ENCODE measurements at regions not wholly inside any gene's neighbourhood (a gene's known extent, or its start where the extent isn't known, plus 50 kb on each side); places are given as distances from the start of the nearest gene placed in this dataset.

- DNase-seq, result no peak
- no peaks in the 10 kb centered on the region for H3K9me3 Mint-ChIP-seq (ENCODE audit: unreplicated experiment)
- POLR2A ChIA-PET, result no interaction called here
Observed at GRCh38 chr2:131418625-131419024, 54.7 kb upstream of the RAB6D start.

GRCh38 chr2:131417886-131418285 lies 53.9 kb upstream of the RAB6D start:
- CTCF ChIA-PET, result no interaction called here
- BruUV-seq (replicated peaks), result no TSS peak

More at GRCh38 chr2:131418625-131419024, 54.7 kb upstream of the RAB6D start:
- H3K27me3 ChIP-seq (replicated peaks; ENCODE audit: control insufficient read depth, insufficient read depth, low read length), result no peaks in the 10 kb centered on the region
- Mint-ChIP-seq H3K4me3 (ENCODE audit: unreplicated experiment) (no peak overlapping the region), H3K36me3 (ENCODE audit: insufficient read depth, unreplicated experiment) (no peaks in the 10 kb centered on the region), H3K27ac (ENCODE audit: unreplicated experiment) (no peak overlapping the region), H3K4me1 (ENCODE audit: low read depth, unreplicated experiment) (no peaks in the 10 kb centered on the region), H3K27me3 (ENCODE audit: insufficient read depth, unreplicated experiment) (peaks cover 13% of the 10 kb centered on the region)
- no peak for TF ChIP-seq CTCF (IDR thresholded peaks at IDR 0.05; ENCODE audit: insufficient read depth in 1 of 2, low read depth in 1 of 2, low read length in 1 of 2, severe bottlenecking in 1 of 2, unreplicated experiment in 1 of 2)
- H3K9me3 ChIP-seq, result no peaks in the 10 kb centered on the region
- no TSS peak for BruUV-seq (replicated peaks)
- H3K4me3 ChIP-seq (ENCODE audit: low read depth, low read length), result no peak overlapping the region
- intact Hi-C loops (cut with micrococcal nuclease; ENCODE audit: unreplicated experiment), result no loop called here
- CTCF ChIA-PET, result no interaction called here
- no peaks in the 10 kb centered on the region for H3K36me3 ChIP-seq (ENCODE audit: control insufficient read depth, insufficient read depth, low read length)
- H3K4me1 ChIP-seq, result no peaks in the 10 kb centered on the region

GRCh38 chr2:131413785-131414184 lies 49.8 kb upstream of the RAB6D start:
- ChIA-PET CTCF (interaction anchor here (1.2 to 1.9 kb wide), 2 partner anchors 79 to 259 kb away, joined by 4 to 18 read pairs; no protein-coding TSS in a partner anchor), POLR2A (no interaction called here)
- Histone ChIP-seq H3K27me3 (replicated peaks; ENCODE audit: control insufficient read depth, insufficient read depth, low read length) (no peaks in the 10 kb centered on the region), H3K36me3 (ENCODE audit: control insufficient read depth, insufficient read depth, low read length) (no peaks in the 10 kb centered on the region), H3K9me3 (no peaks in the 10 kb centered on the region), H3K4me1 (no peaks in the 10 kb centered on the region), H3K4me3 (ENCODE audit: low read depth, low read length) (no peak overlapping the region)
- Mint-ChIP-seq H3K36me3 (ENCODE audit: insufficient read depth, unreplicated experiment) (no peaks in the 10 kb centered on the region), H3K27ac (ENCODE audit: unreplicated experiment) (no peak overlapping the region), H3K4me3 (ENCODE audit: unreplicated experiment) (no peak overlapping the region), H3K4me1 (ENCODE audit: low read depth, unreplicated experiment) (no peaks in the 10 kb centered on the region), H3K27me3 (ENCODE audit: insufficient read depth, unreplicated experiment) (peaks cover 16% of the 10 kb centered on the region), H3K9me3 (ENCODE audit: unreplicated experiment) (no peaks in the 10 kb centered on the region)
- intact Hi-C loops (cut with micrococcal nuclease; ENCODE audit: unreplicated experiment), result loop anchor here (1.0 to 5.0 kb wide), 4 partner anchors 79 to 734 kb away; partner anchors contain the start of gene MZT2A
- BruUV-seq (replicated peaks), result no TSS peak
- no peak for DNase-seq
- no peak for TF ChIP-seq CTCF (IDR thresholded peaks at IDR 0.05; ENCODE audit: insufficient read depth in 1 of 2, low read depth in 1 of 2, low read length in 1 of 2, severe bottlenecking in 1 of 2, unreplicated experiment in 1 of 2)

More at GRCh38 chr2:131417886-131418285, 53.9 kb upstream of the RAB6D start:
- no peaks in the 10 kb centered on the region for H3K9me3 ChIP-seq
- no peak for DNase-seq
- TF ChIP-seq CTCF (IDR thresholded peaks at IDR 0.05; ENCODE audit: insufficient read depth in 1 of 2, low read depth in 1 of 2, low read length in 1 of 2, severe bottlenecking in 1 of 2, unreplicated experiment in 1 of 2), result no peak
- H3K4me3 ChIP-seq (ENCODE audit: low read depth, low read length), result no peak overlapping the region
- POLR2A ChIA-PET, result no interaction called here
- Mint-ChIP-seq H3K27me3 (ENCODE audit: insufficient read depth, unreplicated experiment) (peaks cover 9% of the 10 kb centered on the region), H3K4me1 (ENCODE audit: low read depth, unreplicated experiment) (no peaks in the 10 kb centered on the region), H3K9me3 (ENCODE audit: unreplicated experiment) (no peaks in the 10 kb centered on the region), H3K27ac (ENCODE audit: unreplicated experiment) (no peak overlapping the region), H3K4me3 (ENCODE audit: unreplicated experiment) (no peak overlapping the region), H3K36me3 (ENCODE audit: insufficient read depth, unreplicated experiment) (no peaks in the 10 kb centered on the region)
- intact Hi-C loops (cut with micrococcal nuclease; ENCODE audit: unreplicated experiment), result no loop called here
- no peaks in the 10 kb centered on the region for H3K36me3 ChIP-seq (ENCODE audit: control insufficient read depth, insufficient read depth, low read length)
- no peaks in the 10 kb centered on the region for H3K27me3 ChIP-seq (replicated peaks; ENCODE audit: control insufficient read depth, insufficient read depth, low read length)
- no peaks in the 10 kb centered on the region for H3K4me1 ChIP-seq

Measured in Caco-2 (cell line).